ENCODE measurements at regions not wholly inside any gene's neighbourhood (a gene's known extent, or its start where the extent isn't known, plus 50 kb on each side); places are given as distances from the start of the nearest gene placed in this dataset.

- in situ Hi-C loops (cut with HindIII; ENCODE audit: low sequenced_read_pairs), result no loop called here
Measured at GRCh38 chr20:62589150-62589498, 53.2 kb upstream of the SLCO4A1 start.

GRCh38 chr20:62589720-62590119 lies 52.6 kb upstream of the SLCO4A1 start:
- no peak for TF ChIP-seq CTCF (IDR thresholded peaks at IDR 0.05; ENCODE audit: low read depth, low read length)
- H3K4me3 ChIP-seq (ENCODE audit: low read depth, low read length), result no peak overlapping the region
- DNase-seq (ENCODE audit: low read depth, low spot score), result no peak
- in situ Hi-C loops (cut with HindIII; ENCODE audit: low sequenced_read_pairs), result no loop called here

More at GRCh38 chr20:62589150-62589498, 53.2 kb upstream of the SLCO4A1 start:
- DNase-seq (ENCODE audit: low read depth, low spot score), result no peak
- no peak overlapping the region for H3K4me3 ChIP-seq (ENCODE audit: low read depth, low read length)
- TF ChIP-seq CTCF (IDR thresholded peaks at IDR 0.05; ENCODE audit: low read depth, low read length), result no peak

GRCh38 chr20:62590309-62591121 lies 51.8 kb upstream of the SLCO4A1 start:
- TF ChIP-seq CTCF (IDR thresholded peaks at IDR 0.05; ENCODE audit: low read depth, low read length), result no peak
- in situ Hi-C loops (cut with HindIII; ENCODE audit: low sequenced_read_pairs), result no loop called here
- peak; percentile 59 for DNase-seq (ENCODE audit: low read depth, low spot score)
- no peak overlapping the region for H3K4me3 ChIP-seq (ENCODE audit: low read depth, low read length)

GRCh38 chr20:62591122-62591468 lies 51.2 kb upstream of the SLCO4A1 start:
- H3K4me3 ChIP-seq (ENCODE audit: low read depth, low read length), result no peak overlapping the region
- no peak for TF ChIP-seq CTCF (IDR thresholded peaks at IDR 0.05; ENCODE audit: low read depth, low read length)
- in situ Hi-C loops (cut with HindIII; ENCODE audit: low sequenced_read_pairs), result no loop called here
- no peak for DNase-seq (ENCODE audit: low read depth, low spot score)

- in situ Hi-C loops (cut with HindIII; ENCODE audit: low sequenced_read_pairs), result no loop called here
- no peak for TF ChIP-seq CTCF (IDR thresholded peaks at IDR 0.05; ENCODE audit: low read depth, low read length)
- H3K4me3 ChIP-seq (ENCODE audit: low read depth, low read length), result no peak overlapping the region
- no peak for DNase-seq (ENCODE audit: low read depth, low spot score)
Measured at GRCh38 chr20:62591591-62591990, 50.7 kb upstream of the SLCO4A1 start.

All from astrocyte of the spinal cord (primary cell).